Smooth muscle cell (in vitro differentiated cells): ENCODE measurements at regions not wholly inside any gene's neighbourhood (a gene's known extent, or its start where the extent isn't known, plus 50 kb on each side); places are given as distances from the start of the nearest gene placed in this dataset.

Experiments used
- DNase-seq: peaks from one replicate; lab custom pipeline; 2025; ENCODE audit not compliant: unreplicated experiment; lab: John Stamatoyannopoulos, UW
- H2AFZ ChIP-seq: fragments of 200-600 bp; sonication (generic); 2 replicates; pipeline ENCODE4 v1.6.0; 2016; ENCODE audit warnings: antibody characterized with exemption, low read depth, mild to moderate bottlenecking
- H3F3A ChIP-seq: fragments of 200-600 bp; sonication (generic); 2 replicates; pipeline ENCODE4 v1.6.0; 2017; ENCODE audit warnings: antibody characterized with exemption, low read depth
- H3K27ac ChIP-seq: fragments of 200-600 bp; sonication (generic); 2 replicates; pipeline ENCODE4 v1.5.1; 2016; ENCODE audit warnings: low read depth, mild to moderate bottlenecking
- H3K27me3 ChIP-seq: fragments of 200-600 bp; sonication (generic); 2 replicates; pipeline ENCODE4 v1.6.1; 2016; ENCODE audit warnings: low read depth, mild to moderate bottlenecking
- H3K36me3 ChIP-seq: fragments of 200-600 bp; sonication (generic); 2 replicates; pipeline ENCODE4 v1.5.1; 2016; ENCODE audit warnings: low read depth
- H3K4me1 ChIP-seq: fragments of 200-600 bp; sonication (generic); 2 replicates; pipeline ENCODE4 v1.5.1; 2016; ENCODE audit warnings: low read depth
- H3K4me2 ChIP-seq: fragments of 200-600 bp; sonication (generic); 2 replicates; pipeline ENCODE4 v1.6.0; 2016; ENCODE audit warnings: mild to moderate bottlenecking
- H3K4me3 ChIP-seq: fragments of 200-600 bp; sonication (generic); 2 replicates; pipeline ENCODE4 v1.5.1; 2016; ENCODE audit warnings: mild to moderate bottlenecking
- H3K79me2 ChIP-seq: fragments of 200-600 bp; sonication (generic); 2 replicates; pipeline ENCODE4 v1.6.0; 2016; ENCODE audit warnings: low read depth, mild to moderate bottlenecking
- H3K9ac ChIP-seq: fragments of 200-600 bp; sonication (generic); 2 replicates; pipeline ENCODE4 v1.6.0; 2016; ENCODE audit warnings: low read depth
- H3K9me3 ChIP-seq: fragments of 200-600 bp; sonication (generic); replicated peaks from 2 replicates; pipeline ENCODE4 v1.5.1; 2016; ENCODE audit warnings: low read depth
- H4K20me1 ChIP-seq: fragments of 200-600 bp; sonication (generic); 2 replicates; pipeline ENCODE4 v1.6.0; 2016; ENCODE audit warnings: low read depth
- WGBS: methylation state at CpG from one replicate; pipeline ENCODE4 v1.1.7; 2016; ENCODE audit warnings: low lambda C conversion rate; 5-methylcytosine and 5-hydroxymethylcytosine counted together
- TF ChIP-seq, protein P1 (sequence below): fragments of 200-600 bp; sonication (generic); IDR thresholded peaks from 2 replicates; pipeline ENCODE4 v1.5.1; 2017; ENCODE audit warnings: borderline replicate concordance, mild to moderate bottlenecking, antibody characterized with exemption; ENCODE audit not compliant: insufficient read depth, poor library complexity, severe bottlenecking

- Histone ChIP-seq H3K79me2 (no peaks in the 10 kb centered on the region), H3K27ac (no peak overlapping the region), H2AFZ (no peak overlapping the region), H3K9me3 (no peaks in the 10 kb centered on the region), H4K20me1 (no peaks in the 10 kb centered on the region), H3K36me3 (no peaks in the 10 kb centered on the region), H3K4me2 (no peak overlapping the region), H3F3A (no peaks in the 10 kb centered on the region), H3K9ac (no peak overlapping the region), H3K4me3 (no peak overlapping the region), H3K4me1 (peaks cover 5% of the 10 kb centered on the region), H3K27me3 (no peaks in the 10 kb centered on the region)
- no peak for DNase-seq
- TF ChIP-seq, protein P1, sequence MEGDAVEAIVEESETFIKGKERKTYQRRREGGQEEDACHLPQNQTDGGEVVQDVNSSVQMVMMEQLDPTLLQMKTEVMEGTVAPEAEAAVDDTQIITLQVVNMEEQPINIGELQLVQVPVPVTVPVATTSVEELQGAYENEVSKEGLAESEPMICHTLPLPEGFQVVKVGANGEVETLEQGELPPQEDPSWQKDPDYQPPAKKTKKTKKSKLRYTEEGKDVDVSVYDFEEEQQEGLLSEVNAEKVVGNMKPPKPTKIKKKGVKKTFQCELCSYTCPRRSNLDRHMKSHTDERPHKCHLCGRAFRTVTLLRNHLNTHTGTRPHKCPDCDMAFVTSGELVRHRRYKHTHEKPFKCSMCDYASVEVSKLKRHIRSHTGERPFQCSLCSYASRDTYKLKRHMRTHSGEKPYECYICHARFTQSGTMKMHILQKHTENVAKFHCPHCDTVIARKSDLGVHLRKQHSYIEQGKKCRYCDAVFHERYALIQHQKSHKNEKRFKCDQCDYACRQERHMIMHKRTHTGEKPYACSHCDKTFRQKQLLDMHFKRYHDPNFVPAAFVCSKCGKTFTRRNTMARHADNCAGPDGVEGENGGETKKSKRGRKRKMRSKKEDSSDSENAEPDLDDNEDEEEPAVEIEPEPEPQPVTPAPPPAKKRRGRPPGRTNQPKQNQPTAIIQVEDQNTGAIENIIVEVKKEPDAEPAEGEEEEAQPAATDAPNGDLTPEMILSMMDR: no peak
- 80% methylated on average over 3 of the region's 3 CpGs for WGBS
These were observed 109.4 kb upstream of the NOVA1 start for GRCh38 chr14:26707234-26707633.

DNA sequence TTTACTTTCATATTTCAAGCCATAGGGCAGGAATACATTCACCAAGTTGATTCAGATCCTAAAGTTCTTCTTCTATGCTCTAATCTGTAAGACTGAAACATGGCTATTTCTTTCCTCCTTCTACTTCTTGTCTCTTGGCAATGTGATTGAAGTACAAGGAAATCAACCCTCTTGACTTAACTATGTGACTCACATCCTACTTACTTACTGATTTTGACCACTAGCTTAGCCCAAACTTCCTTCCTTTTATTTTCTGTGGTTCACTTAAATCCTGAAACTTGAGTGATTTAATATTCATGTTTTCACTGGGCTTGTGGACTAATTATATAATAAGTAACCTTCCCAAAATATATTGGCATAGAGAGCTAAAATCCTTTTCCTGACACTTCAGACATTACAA lies 111.2 kb upstream of the NOVA1 start:
- peak overlapping the region; percentile 41 for H3K4me2 ChIP-seq
- no peaks in the 10 kb centered on the region for H3K27me3 ChIP-seq
- no peaks in the 10 kb centered on the region for H3K4me1 ChIP-seq
- no peaks in the 10 kb centered on the region for H3K36me3 ChIP-seq
- TF ChIP-seq, protein P1: no peak
- H3K4me3 ChIP-seq: no peak overlapping the region
- no peak overlapping the region for H3K27ac ChIP-seq
- H2AFZ ChIP-seq: no peak overlapping the region
- no peaks in the 10 kb centered on the region for H4K20me1 ChIP-seq
- H3K9ac ChIP-seq: no peak overlapping the region
- DNase-seq: no peak
- H3K79me2 ChIP-seq: no peaks in the 10 kb centered on the region
- no peaks in the 10 kb centered on the region for H3K9me3 ChIP-seq
- no peaks in the 10 kb centered on the region for H3F3A ChIP-seq

GRCh38 chr14:26719514-26719913 lies 121.7 kb upstream of the NOVA1 start:
- no peaks in the 10 kb centered on the region for H3F3A ChIP-seq
- H3K36me3 ChIP-seq: no peaks in the 10 kb centered on the region
- H3K4me2 ChIP-seq: no peak overlapping the region
- H3K27ac ChIP-seq: no peak overlapping the region
- TF ChIP-seq, protein P1: no peak
- no peak overlapping the region for H3K9ac ChIP-seq
- DNase-seq: no peak
- no peaks in the 10 kb centered on the region for H3K9me3 ChIP-seq
- no peaks in the 10 kb centered on the region for H3K4me1 ChIP-seq
- H3K27me3 ChIP-seq: no peaks in the 10 kb centered on the region
- no peak overlapping the region for H3K4me3 ChIP-seq
- H3K79me2 ChIP-seq: no peaks in the 10 kb centered on the region
- WGBS: 91% methylated on average over 3 of the region's 3 CpGs
- no peaks in the 10 kb centered on the region for H4K20me1 ChIP-seq
- H2AFZ ChIP-seq: no peak overlapping the region

DNA sequence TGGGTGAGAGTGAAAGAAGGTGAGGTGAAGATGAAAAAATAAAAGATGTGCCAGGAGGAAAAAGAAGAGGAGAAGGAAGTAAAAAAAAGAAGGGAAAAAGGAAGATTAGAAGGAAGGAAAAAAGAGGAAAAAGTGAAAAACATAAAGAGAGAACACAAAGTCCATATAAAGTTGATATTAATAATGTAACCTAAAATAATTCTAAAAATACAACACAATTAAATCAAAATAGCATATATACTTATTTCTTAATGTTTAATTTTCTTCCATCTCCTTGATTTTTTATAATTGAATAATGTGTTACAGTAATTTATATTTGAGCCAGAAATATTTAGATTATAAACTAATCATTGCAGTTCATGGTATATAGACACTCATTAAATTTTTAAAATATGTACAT lies 124.4 kb upstream of the NOVA1 start:
- H3K9ac ChIP-seq: no peak overlapping the region
- no peak overlapping the region for H3K4me3 ChIP-seq
- no peaks in the 10 kb centered on the region for H3K9me3 ChIP-seq
- H3K27me3 ChIP-seq: no peaks in the 10 kb centered on the region
- H4K20me1 ChIP-seq: no peaks in the 10 kb centered on the region
- no peak overlapping the region for H3K4me2 ChIP-seq
- H2AFZ ChIP-seq: no peak overlapping the region
- DNase-seq: no peak
- no peaks in the 10 kb centered on the region for H3K36me3 ChIP-seq
- H3K4me1 ChIP-seq: no peaks in the 10 kb centered on the region
- no peaks in the 10 kb centered on the region for H3K79me2 ChIP-seq
- no peak overlapping the region for H3K27ac ChIP-seq
- TF ChIP-seq, protein P1: no peak
- H3F3A ChIP-seq: no peaks in the 10 kb centered on the region
